Activated naive CD8-positive, alpha-beta T cell (primary cell): ENCODE measurements at regions not wholly inside any gene's neighbourhood (a gene's known extent, or its start where the extent isn't known, plus 50 kb on each side); places are given as distances from the start of the nearest gene placed in this dataset.
A peak's percentile ranks its signal among the peaks of the same experiment; 100 is the strongest.

Experiments used
- H3K27ac Mint-ChIP-seq: one replicate; pipeline ENCODE4 v1.8.0; 2021; ENCODE audit warnings: mixed read lengths
- H3K27me3 Mint-ChIP-seq: one replicate; pipeline ENCODE4 v1.8.0; 2021; ENCODE audit warnings: mixed read lengths
- H3K36me3 Mint-ChIP-seq: one replicate; pipeline ENCODE4 v1.8.0; 2021; ENCODE audit warnings: mixed read lengths
- H3K4me1 Mint-ChIP-seq: one replicate; pipeline ENCODE4 v1.8.0; 2021; ENCODE audit warnings: low read depth, mixed read lengths
- H3K4me3 Mint-ChIP-seq: one replicate; pipeline ENCODE4 v1.8.0; 2021; ENCODE audit warnings: mild to moderate bottlenecking, mixed read lengths
- H3K9me3 Mint-ChIP-seq: one replicate; pipeline ENCODE4 v1.8.0; 2021; ENCODE audit warnings: low read depth, mixed read lengths

- peaks cover 10% of the 10 kb centered on the region for H3K36me3 Mint-ChIP-seq
- peaks cover 14% of the 10 kb centered on the region for H3K9me3 Mint-ChIP-seq
- no peak overlapping the region for H3K4me3 Mint-ChIP-seq
- H3K4me1 Mint-ChIP-seq: no peaks in the 10 kb centered on the region
- peaks cover 50% of the 10 kb centered on the region for H3K27me3 Mint-ChIP-seq
- H3K27ac Mint-ChIP-seq: no peak overlapping the region
Measured at GRCh38 chr6:28743271-28743789, 180.5 kb downstream of the TRIM27 start.

- Mint-ChIP-seq H3K4me3 (no peak overlapping the region), H3K27me3 (peaks cover 55% of the 10 kb centered on the region), H3K9me3 (peaks cover 7% of the 10 kb centered on the region)
Measured at GRCh38 chr6:28747083-28747630, 176.6 kb downstream of the TRIM27 start.

GRCh38 chr6:28747631-28748157 is 176.1 kb downstream of the TRIM27 start:
- H3K36me3 Mint-ChIP-seq: peaks cover 3% of the 10 kb centered on the region
- no peak overlapping the region for H3K4me3 Mint-ChIP-seq
- no peak overlapping the region for H3K27ac Mint-ChIP-seq
- H3K4me1 Mint-ChIP-seq: no peaks in the 10 kb centered on the region
- peaks cover 7% of the 10 kb centered on the region for H3K9me3 Mint-ChIP-seq
- peaks cover 55% of the 10 kb centered on the region for H3K27me3 Mint-ChIP-seq

More at GRCh38 chr6:28747083-28747630, 176.6 kb downstream of the TRIM27 start:
- H3K36me3 Mint-ChIP-seq: peaks cover 3% of the 10 kb centered on the region
- no peaks in the 10 kb centered on the region for H3K4me1 Mint-ChIP-seq
- H3K27ac Mint-ChIP-seq: no peak overlapping the region

GRCh38 chr6:28748192-28748591 is 175.6 kb downstream of the TRIM27 start:
- Mint-ChIP-seq H3K4me3 (no peak overlapping the region), H3K36me3 (peaks cover 3% of the 10 kb centered on the region), H3K4me1 (no peaks in the 10 kb centered on the region), H3K27me3 (peaks cover 50% of the 10 kb centered on the region), H3K27ac (no peak overlapping the region), H3K9me3 (peaks cover 7% of the 10 kb centered on the region)

- H3K27me3 Mint-ChIP-seq: peaks cover 47% of the 10 kb centered on the region
Measured at GRCh38 chr6:28750926-28751458, 172.8 kb downstream of the TRIM27 start.

GRCh38 chr6:28751514-28751913 is 172.3 kb downstream of the TRIM27 start:
- Mint-ChIP-seq H3K36me3 (peaks cover 3% of the 10 kb centered on the region), H3K4me1 (no peaks in the 10 kb centered on the region), H3K27ac (no peak overlapping the region), H3K9me3 (peaks cover 7% of the 10 kb centered on the region), H3K27me3 (peaks cover 44% of the 10 kb centered on the region), H3K4me3 (no peak overlapping the region)

More at GRCh38 chr6:28750926-28751458, 172.8 kb downstream of the TRIM27 start:
- peaks cover 3% of the 10 kb centered on the region for H3K36me3 Mint-ChIP-seq
- H3K4me3 Mint-ChIP-seq: no peak overlapping the region
- H3K9me3 Mint-ChIP-seq: peaks cover 7% of the 10 kb centered on the region
- no peaks in the 10 kb centered on the region for H3K4me1 Mint-ChIP-seq
- H3K27ac Mint-ChIP-seq: no peak overlapping the region

- Mint-ChIP-seq H3K9me3 (peaks cover 7% of the 10 kb centered on the region), H3K36me3 (peaks cover 3% of the 10 kb centered on the region), H3K4me3 (no peak overlapping the region), H3K27me3 (peaks cover 48% of the 10 kb centered on the region), H3K4me1 (no peaks in the 10 kb centered on the region), H3K27ac (no peak overlapping the region)
Measured at GRCh38 chr6:28751963-28752350, 171.8 kb downstream of the TRIM27 start.

- no peaks in the 10 kb centered on the region for H3K9me3 Mint-ChIP-seq
- no peak overlapping the region for H3K4me3 Mint-ChIP-seq
- no peaks in the 10 kb centered on the region for H3K4me1 Mint-ChIP-seq
- no peak overlapping the region for H3K27ac Mint-ChIP-seq
- peaks cover 49% of the 10 kb centered on the region for H3K27me3 Mint-ChIP-seq
- no peaks in the 10 kb centered on the region for H3K36me3 Mint-ChIP-seq
Measured at GRCh38 chr6:28757429-28758045, 166.2 kb downstream of the TRIM27 start.

GRCh38 chr6:28758046-28758817 is 165.6 kb downstream of the TRIM27 start:
- Mint-ChIP-seq H3K36me3 (no peaks in the 10 kb centered on the region), H3K27me3 (peaks cover 54% of the 10 kb centered on the region), H3K4me3 (no peak overlapping the region), H3K27ac (no peak overlapping the region), H3K4me1 (no peaks in the 10 kb centered on the region), H3K9me3 (no peaks in the 10 kb centered on the region)

- Mint-ChIP-seq H3K4me1 (no peaks in the 10 kb centered on the region), H3K36me3 (no peaks in the 10 kb centered on the region), H3K9me3 (no peaks in the 10 kb centered on the region), H3K27ac (no peak overlapping the region), H3K27me3 (peaks cover 54% of the 10 kb centered on the region), H3K4me3 (no peak overlapping the region)
Measured at GRCh38 chr6:28758818-28759235, 165.0 kb downstream of the TRIM27 start.

GRCh38 chr6:28764014-28764723 is 159.6 kb downstream of the TRIM27 start:
- peaks cover 3% of the 10 kb centered on the region for H3K36me3 Mint-ChIP-seq
- H3K4me3 Mint-ChIP-seq: no peak overlapping the region
- no peaks in the 10 kb centered on the region for H3K4me1 Mint-ChIP-seq
- H3K27ac Mint-ChIP-seq: no peak overlapping the region
- H3K9me3 Mint-ChIP-seq: peaks cover 7% of the 10 kb centered on the region
- H3K27me3 Mint-ChIP-seq: peaks cover 72% of the 10 kb centered on the region

GRCh38 chr6:28764761-28765282 is 159.0 kb downstream of the TRIM27 start:
- H3K9me3 Mint-ChIP-seq: peaks cover 7% of the 10 kb centered on the region
- no peak overlapping the region for H3K27ac Mint-ChIP-seq
- no peaks in the 10 kb centered on the region for H3K4me1 Mint-ChIP-seq
- H3K27me3 Mint-ChIP-seq: peaks cover 76% of the 10 kb centered on the region
- peak overlapping the region; percentile 4 for H3K4me3 Mint-ChIP-seq
- peaks cover 3% of the 10 kb centered on the region for H3K36me3 Mint-ChIP-seq

- peaks cover 7% of the 10 kb centered on the region for H3K9me3 Mint-ChIP-seq
- H3K4me1 Mint-ChIP-seq: no peaks in the 10 kb centered on the region
- peaks cover 3% of the 10 kb centered on the region for H3K36me3 Mint-ChIP-seq
- H3K27me3 Mint-ChIP-seq: peaks cover 73% of the 10 kb centered on the region
- no peak overlapping the region for H3K4me3 Mint-ChIP-seq
- no peak overlapping the region for H3K27ac Mint-ChIP-seq
Measured at GRCh38 chr6:28765978-28766351, 157.8 kb downstream of the TRIM27 start.

GRCh38 chr6:28766426-28766825 is 157.4 kb downstream of the TRIM27 start:
- Mint-ChIP-seq H3K27me3 (peaks cover 78% of the 10 kb centered on the region), H3K4me1 (no peaks in the 10 kb centered on the region), H3K4me3 (no peak overlapping the region), H3K36me3 (peaks cover 3% of the 10 kb centered on the region), H3K9me3 (peaks cover 7% of the 10 kb centered on the region), H3K27ac (no peak overlapping the region)
